BLaER1 treated with 17β-estradiol and CSF1 and Interleukin-3, amounts not matched to agents 10 nM and 100 nM (cell line): ENCODE measurements at regions not wholly inside any gene's neighbourhood (a gene's known extent, or its start where the extent isn't known, plus 50 kb on each side); places are given as distances from the start of the nearest gene placed in this dataset.
A peak's percentile ranks its signal among the peaks of the same experiment; 100 is the strongest.

ENCODE experiments used
- H3K27ac ChIP-seq, 11 experiments: shearing (Covaris generic); formaldehyde crosslinking; 2 replicates each; pipeline ENCODE4 v1.8.1; 2022
- H3K27me3 ChIP-seq, 11 experiments: shearing (Covaris generic); formaldehyde crosslinking; 2 replicates each; pipeline ENCODE4 v1.8.1; 2022
- H3K36me3 ChIP-seq, 11 experiments: shearing (Covaris generic); formaldehyde crosslinking; 2 replicates each; pipeline ENCODE4 v1.8.1; 2022
- H3K4me1 ChIP-seq, 10 experiments: shearing (Covaris generic); formaldehyde crosslinking; 2 replicates each; pipeline ENCODE4 v1.8.1; 2022
- H3K4me2 ChIP-seq, 11 experiments: shearing (Covaris generic); formaldehyde crosslinking; 2 replicates each; pipeline ENCODE4 v1.8.1; 2022
- H3K4me3 ChIP-seq, 10 experiments: shearing (Covaris generic); formaldehyde crosslinking; 2 replicates each; pipeline ENCODE4 v1.8.1; 2022
- H3K9ac ChIP-seq, 11 experiments: shearing (Covaris generic); formaldehyde crosslinking; 2 replicates each; pipeline ENCODE4 v1.8.1; 2022
- H3K9me3 ChIP-seq, 11 experiments: shearing (Covaris generic); formaldehyde crosslinking; replicated peaks in 1 of 11; 2 replicates each; pipeline ENCODE4 v1.8.1; 2022
- H4K20me1 ChIP-seq, 11 experiments: shearing (Covaris generic); formaldehyde crosslinking; 2 replicates each; pipeline ENCODE4 v1.8.1; 2022
- Cebpa-rat ChIP-seq, 11 experiments: shearing (Covaris generic); IDR thresholded peaks; 2 replicates each; pipeline ENCODE4 v1.8.1; 2022

DNA sequence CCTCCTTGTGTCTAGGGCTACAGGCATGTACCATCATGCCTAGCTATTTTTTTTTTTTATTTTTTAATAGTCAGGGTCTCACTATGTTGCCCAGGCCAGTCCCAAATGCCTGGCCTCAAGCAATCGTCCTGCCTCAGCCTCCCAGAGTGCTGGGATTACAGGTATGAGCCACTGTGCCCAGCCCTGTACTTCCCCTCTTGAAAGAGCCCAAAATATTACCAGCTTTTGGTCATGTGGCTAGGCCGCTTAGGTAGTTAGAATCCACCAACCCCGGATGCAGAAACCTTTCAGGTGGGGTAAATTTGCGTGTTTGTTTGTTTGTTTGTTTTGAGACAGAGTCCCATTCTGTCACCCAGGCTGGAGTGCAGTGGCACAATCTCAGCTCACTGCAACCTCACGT is 132.8 kb upstream of the C2CD4B start:
- Histone ChIP-seq H4K20me1 (no peaks in the 10 kb centered on the region), H3K4me2 (no peak overlapping the region), H3K36me3 (no peaks in the 10 kb centered on the region), H3K4me3 (no peak overlapping the region), H3K27ac (no peak overlapping the region), H3K9me3 (peaks cover 0 to 22% (median 9%) of the 10 kb centered on the region in 11 experiments; a peak in 13 of 22 replicates), H3K9ac (no peak overlapping the region), H3K4me1 (peaks cover 0 to 19% (median 6%) of the 10 kb centered on the region in 10 experiments; a peak in 12 of 20 replicates), H3K27me3 (no peaks in the 10 kb centered on the region)
- TF ChIP-seq Cebpa-rat (IDR thresholded peaks at IDR 0.05) = no peak

DNA sequence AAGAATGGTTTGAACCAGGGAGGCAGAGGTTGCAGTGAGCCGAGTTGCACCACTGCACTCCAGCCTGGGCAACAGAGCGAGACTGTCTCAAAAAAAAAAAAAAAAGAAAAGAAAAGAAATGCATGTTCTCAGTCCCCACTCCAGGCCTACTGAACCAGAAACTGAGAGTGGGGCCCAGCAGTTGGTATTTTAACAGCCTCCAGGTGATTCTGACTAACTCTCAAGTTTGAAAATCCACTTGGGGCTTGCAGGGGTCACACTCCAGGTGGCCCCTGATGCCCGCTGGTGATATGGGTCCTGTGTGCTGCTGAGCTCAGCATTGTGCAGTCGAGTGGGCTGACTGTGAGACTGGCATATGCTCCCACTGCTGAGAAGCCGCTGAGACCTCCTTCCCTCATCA is 133.7 kb upstream of the C2CD4B start:
- TF ChIP-seq Cebpa-rat (IDR thresholded peaks at IDR 0.05) = no peak
- Histone ChIP-seq H3K27ac (no peak overlapping the region), H3K27me3 (no peaks in the 10 kb centered on the region)

DNA sequence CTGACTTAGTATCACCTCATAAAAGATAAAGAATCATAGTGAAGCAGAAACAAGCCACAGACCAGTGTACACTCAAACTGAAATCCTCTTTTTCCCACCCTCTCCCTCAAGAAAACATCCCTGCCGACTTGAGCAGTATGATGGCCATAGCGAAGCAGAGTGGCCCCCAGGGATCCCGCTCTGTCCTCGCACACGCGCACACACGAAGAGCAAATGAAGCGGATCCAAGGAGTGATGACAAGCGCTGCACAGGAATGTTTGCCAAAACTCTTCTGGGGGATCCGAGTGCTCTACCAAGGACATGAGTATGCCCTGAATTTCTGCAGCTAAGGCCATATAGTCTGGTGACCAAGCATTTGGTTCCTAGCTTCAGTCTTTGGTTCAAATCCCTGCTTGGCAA is 134.5 kb upstream of the C2CD4B start:
- H3K4me2 ChIP-seq = no peak overlapping the region
- H4K20me1 ChIP-seq = no peaks in the 10 kb centered on the region
- peaks cover 15 to 35% (median 18%) of the 10 kb centered on the region in 10 experiments; a peak in 18 of 20 replicates for H3K4me1 ChIP-seq
- H3K4me3 ChIP-seq = no peak overlapping the region
- TF ChIP-seq Cebpa-rat (IDR thresholded peaks at IDR 0.05) = no peak
- peaks cover 0 to 9% (median 4%) of the 10 kb centered on the region in 11 experiments; a peak in 8 of 22 replicates for H3K9me3 ChIP-seq
- H3K27me3 ChIP-seq = no peaks in the 10 kb centered on the region
- H3K9ac ChIP-seq = no peak overlapping the region
- H3K36me3 ChIP-seq = no peaks in the 10 kb centered on the region
- H3K27ac ChIP-seq = no peak overlapping the region

More for the DNA sequence above, 133.7 kb upstream of the C2CD4B start:
- peaks cover 7 to 27% (median 12%) of the 10 kb centered on the region in 10 experiments; a peak in 18 of 20 replicates for H3K4me1 ChIP-seq
- H4K20me1 ChIP-seq = no peaks in the 10 kb centered on the region
- no peaks in the 10 kb centered on the region for H3K36me3 ChIP-seq
- no peak overlapping the region for H3K9ac ChIP-seq
- peak overlapping the region in 4 of 11 experiments; percentile 10 to 31 (median 26); a peak in 2 of 22 replicates for H3K4me2 ChIP-seq
- H3K9me3 ChIP-seq = peaks cover 0 to 13% (median 7%) of the 10 kb centered on the region in 11 experiments; a peak in 9 of 22 replicates
- H3K4me3 ChIP-seq = no peak overlapping the region

DNA sequence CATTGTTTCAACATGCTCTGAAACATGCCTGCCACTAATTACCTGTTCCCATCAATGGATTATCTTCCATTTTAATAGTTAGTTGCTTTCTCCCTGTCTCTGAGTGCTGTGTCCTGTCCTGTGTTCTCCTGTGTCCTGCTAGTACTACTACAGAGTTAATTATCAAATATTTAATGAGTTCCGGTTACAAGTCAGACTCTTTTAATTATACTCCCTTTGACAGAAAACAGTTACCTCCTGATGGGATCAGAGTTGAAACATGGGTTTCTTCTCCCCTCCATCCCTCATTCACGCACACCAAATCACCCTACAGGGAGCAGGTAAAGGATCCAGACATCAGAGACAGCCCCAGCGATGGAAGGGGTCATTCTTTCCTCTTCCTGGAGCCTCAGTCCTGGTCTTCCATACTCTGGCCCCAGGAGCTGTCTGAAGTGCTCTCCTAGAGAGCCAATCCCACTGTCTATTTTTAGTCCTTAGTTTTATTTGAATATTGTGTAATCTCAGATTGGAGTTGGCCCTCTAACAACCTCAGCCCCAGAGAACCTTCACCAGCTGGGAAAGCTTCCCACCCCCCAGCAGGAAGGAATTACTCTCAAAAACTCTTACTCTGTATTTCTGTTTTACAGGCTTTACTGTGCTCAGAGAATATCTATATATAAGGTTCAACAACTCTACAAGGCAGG is 137.0 kb upstream of the C2CD4B start:
- Histone ChIP-seq H3K9ac (no peak overlapping the region), H3K4me3 (no peak overlapping the region), H3K4me1 (peaks cover 24 to 52% (median 30%) of the 10 kb centered on the region in 10 experiments), H3K4me2 (peak overlapping the region in 7 of 11 experiments; percentile 0 to 74 (median 41); a peak in 8 of 22 replicates), H3K27ac (no peak overlapping the region), H3K36me3 (no peaks in the 10 kb centered on the region), H3K9me3 (no peaks in the 10 kb centered on the region), H4K20me1 (no peaks in the 10 kb centered on the region), H3K27me3 (no peaks in the 10 kb centered on the region)
- TF ChIP-seq Cebpa-rat (IDR thresholded peaks at IDR 0.05) = peak in 1 of 11 experiments; percentile 13; a peak in 1 of 22 replicates

DNA sequence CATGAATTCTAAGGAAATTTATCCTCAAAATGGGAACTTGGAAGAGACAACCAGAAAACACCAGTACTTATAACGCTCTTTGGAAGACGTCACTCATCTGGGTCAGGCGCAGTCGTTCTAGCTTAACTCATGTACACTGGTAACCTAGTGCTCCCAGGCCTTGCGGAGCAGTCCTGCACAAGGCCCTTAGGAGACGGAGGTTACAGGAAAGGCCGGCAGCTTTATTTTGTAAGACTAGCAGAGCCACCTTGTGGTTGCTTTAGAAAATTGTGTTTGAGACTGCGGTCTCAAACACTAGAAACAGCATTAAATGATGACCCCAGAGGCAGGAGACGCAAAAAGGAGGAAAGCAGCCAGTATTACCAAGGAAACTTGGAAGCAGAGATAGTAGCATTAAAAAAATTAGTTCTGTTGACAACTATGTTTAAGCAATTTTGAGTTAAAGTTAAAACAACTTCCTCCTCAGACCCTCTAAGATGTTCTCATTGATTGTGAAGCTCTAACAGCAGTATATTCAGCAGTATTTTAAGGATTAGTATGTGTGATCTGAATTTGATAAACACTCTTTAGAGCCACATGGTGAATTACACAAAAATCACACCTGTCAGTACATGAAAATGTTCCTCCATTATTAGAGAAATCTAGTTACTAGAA is 141.9 kb upstream of the C2CD4B start:
- peak overlapping the region in 7 of 11 experiments; percentile 6 to 37 (median 27); a peak in 7 of 22 replicates for H3K9ac ChIP-seq
- no peaks in the 10 kb centered on the region for H3K27me3 ChIP-seq
- peaks cover 0 to 14% (median 6%) of the 10 kb centered on the region in 11 experiments; a peak in 10 of 22 replicates for H3K9me3 ChIP-seq
- peak overlapping the region; percentile 26 to 78 (median 68); a peak in 21 of 22 replicates for H3K4me2 ChIP-seq
- H4K20me1 ChIP-seq = no peaks in the 10 kb centered on the region
- no peak for TF ChIP-seq Cebpa-rat (IDR thresholded peaks at IDR 0.05)
- no peak overlapping the region for H3K4me3 ChIP-seq
- H3K36me3 ChIP-seq = no peaks in the 10 kb centered on the region
- H3K27ac ChIP-seq = peak overlapping the region in 9 of 11 experiments; percentile 9 to 64 (median 42); a peak in 10 of 22 replicates
- H3K4me1 ChIP-seq = peaks cover 24 to 48% (median 36%) of the 10 kb centered on the region in 10 experiments

DNA sequence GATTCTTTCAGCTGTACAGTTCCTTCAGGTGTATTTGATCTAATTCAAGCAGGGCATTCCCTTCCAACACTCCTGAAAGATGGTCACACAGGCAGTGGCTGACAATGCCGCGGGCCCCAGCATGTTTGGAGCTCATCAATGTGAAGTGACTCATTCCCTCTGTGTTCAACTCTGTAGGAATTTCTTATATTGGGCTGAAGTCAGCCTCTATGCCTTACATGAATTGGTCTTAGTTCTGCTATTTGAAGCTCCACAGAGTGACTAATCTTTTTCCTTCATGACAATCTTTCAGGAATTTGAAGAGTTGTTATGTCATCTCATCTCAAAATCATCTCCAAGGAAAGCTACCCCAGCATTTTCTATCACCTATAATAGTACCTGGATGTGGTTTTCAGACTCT is 142.5 kb upstream of the C2CD4B start:
- no peaks in the 10 kb centered on the region for H3K27me3 ChIP-seq
- H3K4me3 ChIP-seq = no peak overlapping the region
- H3K9me3 ChIP-seq = peaks cover 0 to 20% (median 8%) of the 10 kb centered on the region in 11 experiments; a peak in 10 of 22 replicates
- no peaks in the 10 kb centered on the region for H4K20me1 ChIP-seq
- TF ChIP-seq Cebpa-rat (IDR thresholded peaks at IDR 0.05) = no peak
- H3K9ac ChIP-seq = peak overlapping the region in 2 of 11 experiments; percentile 13 to 27; a peak in 2 of 22 replicates
- peaks cover 20 to 44% (median 34%) of the 10 kb centered on the region in 10 experiments for H3K4me1 ChIP-seq
- H3K27ac ChIP-seq = 0 out of 22 replicates have a peak overlapping the region, but pooled peaks of 1 of the 11 experiments have one; percentile 9
- no peaks in the 10 kb centered on the region for H3K36me3 ChIP-seq
- no peak overlapping the region for H3K4me2 ChIP-seq

DNA sequence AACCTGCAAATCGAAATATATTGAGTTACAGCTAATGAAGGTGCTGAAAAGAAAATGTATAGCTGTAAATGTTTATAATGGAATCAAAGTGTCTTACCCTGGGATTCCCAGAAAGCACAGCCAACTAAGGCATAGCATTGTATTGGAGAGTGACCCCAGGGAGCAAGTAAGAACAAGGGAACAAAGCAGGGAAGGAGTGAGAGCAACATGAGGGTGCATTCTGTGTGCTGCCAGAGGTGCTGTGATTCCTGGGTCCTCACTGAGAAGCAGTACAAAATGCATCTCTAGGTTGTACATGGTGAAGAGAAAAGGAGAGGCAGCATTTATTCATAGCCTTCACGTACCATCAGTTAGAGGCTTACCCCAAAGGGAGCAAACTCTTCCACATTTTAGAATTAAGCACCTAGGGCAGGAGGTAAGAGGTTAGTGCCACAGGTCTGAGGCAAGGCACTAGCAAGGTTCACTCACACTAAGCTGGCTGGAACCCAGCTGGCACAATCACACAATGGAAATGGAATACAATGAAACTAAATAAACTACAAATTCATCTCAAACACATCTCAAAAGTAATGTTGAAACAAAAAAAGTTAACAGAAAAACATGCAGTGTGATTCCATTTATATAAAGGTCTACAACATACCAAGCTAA is 151.5 kb upstream of the C2CD4B start:
- peaks cover 0 to 24% (median 7%) of the 10 kb centered on the region in 11 experiments; a peak in 8 of 22 replicates for H3K9me3 ChIP-seq
- H3K27me3 ChIP-seq = no peaks in the 10 kb centered on the region
- no peak overlapping the region for H3K9ac ChIP-seq
- H3K4me3 ChIP-seq = no peak overlapping the region
- H4K20me1 ChIP-seq = no peaks in the 10 kb centered on the region
- no peak overlapping the region for H3K27ac ChIP-seq
- TF ChIP-seq Cebpa-rat (IDR thresholded peaks at IDR 0.05) = no peak
- no peaks in the 10 kb centered on the region for H3K36me3 ChIP-seq
- no peak overlapping the region for H3K4me2 ChIP-seq
- no peaks in the 10 kb centered on the region for H3K4me1 ChIP-seq

DNA sequence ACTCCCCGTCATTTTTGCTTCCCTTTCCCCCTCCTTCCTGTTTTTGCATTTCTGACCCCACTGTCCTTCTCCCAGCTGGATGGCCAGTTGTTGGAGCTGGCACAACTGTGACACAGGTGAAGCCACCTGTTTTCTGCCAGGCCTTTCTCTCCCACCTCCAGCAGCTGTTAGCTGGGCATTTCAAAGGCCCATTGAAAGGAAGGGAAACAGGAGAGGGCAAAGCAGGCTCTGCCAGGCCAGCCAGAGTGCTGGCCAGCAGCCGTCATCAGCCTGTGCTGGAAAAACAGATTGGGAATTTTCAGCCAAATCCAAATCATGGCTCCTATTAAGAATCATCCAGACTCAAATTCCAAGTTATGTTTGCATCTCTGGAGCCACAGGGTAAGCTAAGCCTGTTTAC is 155.2 kb upstream of the C2CD4B start:
- Histone ChIP-seq H3K4me1 (no peaks in the 10 kb centered on the region), H3K9me3 (peaks cover 0 to 12% (median 0%) of the 10 kb centered on the region in 11 experiments; a peak in 1 of 22 replicates), H3K9ac (no peak overlapping the region), H3K27ac (no peak overlapping the region), H3K27me3 (no peaks in the 10 kb centered on the region), H3K36me3 (no peaks in the 10 kb centered on the region), H3K4me3 (no peak overlapping the region), H3K4me2 (no peak overlapping the region), H4K20me1 (no peaks in the 10 kb centered on the region)
- no peak for TF ChIP-seq Cebpa-rat (IDR thresholded peaks at IDR 0.05)
